Neural cell (in vitro differentiated cells): ENCODE measurements at regions not wholly inside any gene's neighbourhood (a gene's known extent, or its start where the extent isn't known, plus 50 kb on each side); places are given as distances from the start of the nearest gene placed in this dataset.

ENCODE experiments used
- CTCF ChIP-seq: fragments of 450-650 bp; IDR thresholded peaks from 2 replicates; pipeline ENCODE4 v1.5.1; 2014; ENCODE audit warnings: antibody characterized with exemption, mild to moderate bottlenecking, moderate library complexity; ENCODE audit not compliant: poor library complexity, severe bottlenecking
- EP300 ChIP-seq: fragments of 450-650 bp; conservative IDR thresholded peaks from 2 replicates; pipeline ENCODE4 v1.6.1; 2014; ENCODE audit warnings: antibody characterized with exemption, mild to moderate bottlenecking, moderate library complexity; ENCODE audit not compliant: poor library complexity, severe bottlenecking
- EZH2 ChIP-seq: fragments of 200-600, 300-800 bp; shearing (Covaris generic), sonication (generic); IDR thresholded peaks from 2 replicates; pipeline ENCODE4 v1.6.1; 2014; ENCODE audit warnings: antibody characterized with exemption, low read length, borderline replicate concordance, mild to moderate bottlenecking; ENCODE audit not compliant: insufficient read depth, poor library complexity, severe bottlenecking
- POLR2AphosphoS5 ChIP-seq: IDR thresholded peaks from 2 replicates; pipeline ENCODE4 v1.6.1; 2012
- REST ChIP-seq: IDR thresholded peaks from 2 replicates; pipeline ENCODE4 v1.6.1; 2012; ENCODE audit warnings: borderline replicate concordance
- SMC3 ChIP-seq: fragments of 450-650 bp; conservative IDR thresholded peaks from 2 replicates; pipeline ENCODE4 v1.6.1; 2014; ENCODE audit warnings: antibody characterized with exemption, mild to moderate bottlenecking, moderate library complexity; ENCODE audit not compliant: poor library complexity
- TAF1 ChIP-seq: IDR thresholded peaks from 2 replicates; pipeline ENCODE4 v1.6.1; 2012; ENCODE audit warnings: low read depth

- TF ChIP-seq CTCF (no peak), POLR2AphosphoS5 (peak; percentile 44), EZH2 (no peak), TAF1 (no peak), REST (no peak), EP300 (no peak), SMC3 (no peak)
Measured at GRCh38 chr11:13102865-13103539, 93.9 kb downstream of the RASSF10 start.
